T-helper 17 cell (primary cell): ENCODE measurements at regions not wholly inside any gene's neighbourhood (a gene's known extent, or its start where the extent isn't known, plus 50 kb on each side); places are given as distances from the start of the nearest gene placed in this dataset.

Experiments used
- ATAC-seq: fragments of 150-1000 bp; cut with Tn5 transposase; 2 replicates; pipeline ENCODE4 v1.10.0; 2021; ENCODE audit warnings: mild to moderate bottlenecking, moderate library complexity
- DNase-seq, 3 donors: peaks; one replicate each; pipeline versions ENCODE4 v3.0.0 to v3.0.0-alpha.2; 2020 to 2021
- H3K9me3 ChIP-seq: one replicate; pipeline ENCODE4 v1.7.0; 2013; ENCODE audit warnings: low read length, mild to moderate bottlenecking; ENCODE audit not compliant: control insufficient read depth, poor library complexity, severe bottlenecking
- H3K27ac Mint-ChIP-seq: one replicate; pipeline ENCODE4 v1.8.0; 2022; ENCODE audit warnings: mild to moderate bottlenecking, moderate library complexity, mixed read lengths
- H3K27me3 Mint-ChIP-seq: one replicate; pipeline ENCODE4 v1.8.0; 2022; ENCODE audit warnings: mixed read lengths
- H3K36me3 Mint-ChIP-seq: one replicate; pipeline ENCODE4 v1.8.0; 2022; ENCODE audit warnings: low read depth, mixed read lengths
- H3K4me1 Mint-ChIP-seq: one replicate; pipeline ENCODE4 v1.8.0; 2022; ENCODE audit warnings: mild to moderate bottlenecking, mixed read lengths
- H3K4me3 Mint-ChIP-seq: one replicate; pipeline ENCODE4 v1.8.0; 2022; ENCODE audit warnings: mild to moderate bottlenecking, moderate library complexity, mixed read lengths

DNA sequence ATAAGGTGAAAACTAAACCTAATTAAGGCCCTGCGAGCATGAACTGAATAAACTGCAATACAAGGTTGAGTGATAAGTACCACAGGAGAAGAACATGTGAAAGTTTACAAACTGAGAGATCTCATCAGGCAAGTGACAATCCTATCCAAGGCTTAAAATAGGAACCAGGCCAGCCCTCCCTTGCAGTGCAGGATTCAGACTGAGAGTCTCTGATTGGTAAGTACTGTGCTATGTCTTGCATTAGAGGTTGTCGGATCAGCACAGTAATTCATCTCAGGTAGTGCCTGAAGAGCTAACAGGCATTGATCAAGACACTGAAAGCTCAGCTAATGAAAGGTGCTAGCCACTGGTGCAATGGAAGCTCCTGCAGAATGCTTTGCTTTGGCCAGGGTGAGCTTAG is 801.7 kb upstream of the ID2 start:
- Mint-ChIP-seq H3K27ac (no peak overlapping the region), H3K27me3 (peaks cover 29% of the 10 kb centered on the region), H3K4me3 (no peak overlapping the region), H3K4me1 (peaks cover 4% of the 10 kb centered on the region), H3K36me3 (peaks cover 2% of the 10 kb centered on the region)
- ATAC-seq (no peak), DNase-seq (no peak)
- H3K9me3 ChIP-seq: no peaks in the 10 kb centered on the region

DNA sequence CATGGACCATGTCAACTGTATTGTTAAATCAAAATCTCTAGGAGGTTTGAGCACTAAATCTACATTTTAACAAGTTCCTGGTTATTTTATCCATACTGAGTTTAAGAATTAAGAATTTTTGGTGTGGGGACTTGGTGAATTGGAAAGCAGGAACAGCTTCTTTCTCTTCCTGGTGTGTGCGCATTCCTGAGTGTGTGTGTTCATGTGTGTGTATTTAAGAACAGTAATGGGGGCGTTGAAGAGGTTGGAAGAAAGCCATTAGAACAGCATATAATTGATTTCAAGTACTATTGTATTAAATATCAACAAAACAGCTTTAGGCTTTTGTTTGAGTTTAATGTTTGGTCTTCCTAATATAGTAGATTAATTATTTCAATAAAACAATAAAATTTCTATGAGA is 801.3 kb upstream of the ID2 start:
- Mint-ChIP-seq H3K4me3 (no peak overlapping the region), H3K4me1 (peaks cover 4% of the 10 kb centered on the region), H3K36me3 (peaks cover 2% of the 10 kb centered on the region), H3K27me3 (peaks cover 30% of the 10 kb centered on the region), H3K27ac (no peak overlapping the region)
- H3K9me3 ChIP-seq: no peaks in the 10 kb centered on the region
- DNase-seq (no peak), ATAC-seq (no peak)

DNA sequence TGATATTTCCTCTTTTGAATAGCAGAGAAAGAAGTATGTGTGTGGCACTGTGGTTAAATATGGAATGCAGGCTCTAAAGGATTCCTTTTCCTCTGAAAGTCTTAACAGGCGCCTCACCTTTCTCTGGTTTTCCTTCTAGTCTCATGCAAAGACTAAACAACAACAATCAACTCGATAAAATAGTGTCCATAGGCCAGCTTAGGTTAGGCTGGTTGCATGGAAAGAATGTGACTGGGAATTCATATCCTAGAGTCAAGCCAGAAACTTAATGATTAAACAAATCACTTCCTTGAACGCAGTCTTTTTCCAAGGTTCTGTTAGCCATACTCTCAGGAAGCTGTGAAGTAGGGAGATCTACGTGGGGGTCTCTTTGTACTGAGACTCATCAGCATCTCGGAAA is 800.8 kb upstream of the ID2 start:
- peaks cover 2% of the 10 kb centered on the region for H3K36me3 Mint-ChIP-seq
- no peaks in the 10 kb centered on the region for H3K9me3 ChIP-seq
- peaks cover 26% of the 10 kb centered on the region for H3K27me3 Mint-ChIP-seq
- no peak for DNase-seq
- H3K27ac Mint-ChIP-seq: no peak overlapping the region
- no peak overlapping the region for H3K4me3 Mint-ChIP-seq
- ATAC-seq: no peak
- peaks cover 4% of the 10 kb centered on the region for H3K4me1 Mint-ChIP-seq

DNA sequence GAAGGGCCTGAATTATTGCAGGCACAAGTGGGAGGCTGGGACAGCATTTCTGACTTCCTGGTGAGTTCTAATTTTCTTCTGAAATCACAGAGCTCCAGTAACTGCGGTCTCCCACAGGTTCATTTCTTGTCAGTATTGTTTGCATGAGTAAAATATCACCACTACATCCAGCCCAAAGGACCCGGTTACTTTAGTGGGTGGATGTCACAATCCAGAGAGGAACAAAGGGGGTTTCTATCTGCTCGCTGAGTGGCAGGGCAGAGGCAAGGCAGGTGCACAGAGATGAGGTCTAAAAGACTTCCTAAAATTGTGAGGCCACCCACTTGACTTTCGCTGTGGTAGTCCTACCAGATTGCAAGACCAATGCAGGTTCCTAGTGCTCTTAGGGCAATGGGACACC is 800.4 kb upstream of the ID2 start:
- H3K9me3 ChIP-seq: no peaks in the 10 kb centered on the region
- no peak for ATAC-seq
- no peak overlapping the region for H3K4me3 Mint-ChIP-seq
- no peak for DNase-seq
- no peak overlapping the region for H3K27ac Mint-ChIP-seq
- peaks cover 22% of the 10 kb centered on the region for H3K27me3 Mint-ChIP-seq
- H3K4me1 Mint-ChIP-seq: peaks cover 4% of the 10 kb centered on the region
- H3K36me3 Mint-ChIP-seq: peaks cover 2% of the 10 kb centered on the region

DNA sequence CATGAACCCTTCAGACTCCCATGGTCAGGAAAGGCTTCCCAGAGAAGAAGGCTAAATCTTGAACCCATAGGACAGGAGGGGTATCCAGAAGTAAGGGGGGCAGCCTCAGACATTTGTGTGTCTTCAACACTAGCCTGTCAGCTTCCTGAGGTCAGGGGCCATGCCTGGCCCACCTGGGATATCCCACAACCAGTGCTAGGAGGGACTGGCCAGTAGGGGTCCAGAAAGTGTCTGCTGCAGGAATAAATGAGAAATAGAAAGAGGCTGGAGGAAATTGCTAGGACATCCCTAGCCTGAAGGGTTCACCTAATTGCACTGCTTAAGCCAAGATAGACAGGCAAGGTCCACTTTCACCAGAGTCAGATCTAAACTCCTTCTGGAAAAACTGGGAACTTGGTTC is 799.6 kb upstream of the ID2 start:
- ATAC-seq: no peak
- no peaks in the 10 kb centered on the region for H3K36me3 Mint-ChIP-seq

DNA sequence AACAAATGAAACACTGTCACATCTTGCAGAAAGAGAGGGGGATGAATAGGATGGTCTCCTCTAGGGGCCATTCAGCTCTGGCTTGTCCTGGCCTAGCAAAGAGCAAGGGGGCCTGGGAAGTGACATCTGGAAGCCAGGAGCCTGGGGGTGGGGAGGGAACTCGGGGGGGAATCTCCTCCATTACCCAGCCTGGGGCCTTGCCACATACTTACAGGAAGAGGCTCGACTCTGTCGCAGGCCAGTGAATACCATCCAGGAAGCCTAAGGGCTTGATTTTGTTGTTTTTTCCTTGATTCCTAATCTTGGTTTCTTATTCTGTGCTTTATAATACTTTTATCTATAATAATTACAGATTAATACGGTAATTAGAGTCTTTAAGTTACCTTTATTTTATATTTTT is 797.5 kb upstream of the ID2 start:
- Mint-ChIP-seq H3K4me3 (no peak overlapping the region), H3K4me1 (no peaks in the 10 kb centered on the region), H3K27ac (no peak overlapping the region), H3K27me3 (peaks cover 10% of the 10 kb centered on the region), H3K36me3 (no peaks in the 10 kb centered on the region)
- ATAC-seq (no peak), DNase-seq (no peak)
- H3K9me3 ChIP-seq: no peaks in the 10 kb centered on the region

More for the DNA sequence above, 799.6 kb upstream of the ID2 start:
- Mint-ChIP-seq H3K4me1 (no peaks in the 10 kb centered on the region), H3K4me3 (no peak overlapping the region), H3K27ac (no peak overlapping the region), H3K27me3 (peaks cover 17% of the 10 kb centered on the region)
- no peaks in the 10 kb centered on the region for H3K9me3 ChIP-seq
- no peak for DNase-seq

DNA sequence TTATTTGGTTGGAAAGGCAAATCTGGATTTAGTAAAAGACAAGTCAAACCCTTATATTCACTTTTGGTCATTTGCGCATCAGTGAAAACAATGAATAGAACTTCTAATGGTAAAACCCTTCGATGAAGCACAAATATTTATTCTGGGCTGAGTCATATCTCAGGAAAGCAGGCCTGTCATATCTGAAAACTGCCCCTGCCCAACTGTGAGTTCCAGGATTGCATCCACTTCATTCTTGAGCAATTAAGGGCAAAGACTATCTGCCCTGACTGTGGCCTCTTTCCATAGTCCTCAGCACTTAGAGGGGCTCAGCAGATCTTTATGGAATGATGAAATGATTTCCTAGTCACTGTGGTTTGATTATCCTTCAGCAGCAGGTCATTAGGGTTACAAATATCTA is 795.2 kb upstream of the ID2 start:
- no peak for DNase-seq
- no peak overlapping the region for H3K27ac Mint-ChIP-seq

DNA sequence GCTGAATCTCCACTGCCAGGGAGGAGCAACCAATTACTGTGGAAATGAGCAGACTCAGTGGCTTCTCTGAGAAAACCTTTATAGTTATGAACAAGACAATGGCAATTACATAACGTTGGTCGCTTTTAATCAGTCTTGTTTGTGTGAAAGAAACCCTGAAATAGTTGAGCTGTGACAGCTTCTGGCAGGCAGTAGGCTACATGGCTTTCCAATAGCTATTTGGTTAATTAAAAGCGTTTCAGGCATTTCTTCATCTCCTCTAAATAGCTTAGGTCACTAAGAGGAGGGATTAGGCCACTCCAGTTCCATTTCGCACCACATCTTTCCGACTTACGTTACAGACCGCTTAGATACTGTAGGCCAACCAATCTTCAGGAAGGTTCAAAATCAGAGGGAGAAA is 794.4 kb upstream of the ID2 start:
- ATAC-seq: no peak
- H3K4me1 Mint-ChIP-seq: no peaks in the 10 kb centered on the region
- H3K4me3 Mint-ChIP-seq: no peak overlapping the region
- no peaks in the 10 kb centered on the region for H3K36me3 Mint-ChIP-seq
- no peak for DNase-seq
- H3K9me3 ChIP-seq: no peaks in the 10 kb centered on the region
- H3K27ac Mint-ChIP-seq: no peak overlapping the region
- H3K27me3 Mint-ChIP-seq: peaks cover 6% of the 10 kb centered on the region

More for the DNA sequence above, 795.2 kb upstream of the ID2 start:
- H3K4me1 Mint-ChIP-seq: no peaks in the 10 kb centered on the region
- no peak overlapping the region for H3K4me3 Mint-ChIP-seq
- H3K27me3 Mint-ChIP-seq: peaks cover 9% of the 10 kb centered on the region
- no peaks in the 10 kb centered on the region for H3K36me3 Mint-ChIP-seq
- no peaks in the 10 kb centered on the region for H3K9me3 ChIP-seq
- ATAC-seq: no peak

DNA sequence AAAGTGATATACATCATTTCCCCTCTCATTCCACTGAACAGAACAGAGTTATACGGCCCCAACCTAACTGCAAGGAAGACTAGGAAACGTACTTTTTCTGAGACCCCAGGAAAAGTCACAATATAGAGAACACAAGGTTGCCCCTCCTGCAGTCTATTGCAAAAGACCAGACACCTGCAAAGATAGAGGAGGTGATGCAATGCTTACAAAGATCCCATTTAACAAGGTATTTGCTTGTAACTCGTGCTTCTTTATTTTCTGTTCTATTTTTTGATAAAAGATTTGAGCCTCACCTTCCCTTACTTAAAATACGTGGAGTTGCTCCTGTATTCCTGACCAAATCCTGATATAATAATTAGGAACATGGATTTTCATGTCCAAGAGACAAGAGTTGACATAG is 793.0 kb upstream of the ID2 start:
- H3K27ac Mint-ChIP-seq: no peak overlapping the region
- DNase-seq (no peak), ATAC-seq (no peak)
- no peak overlapping the region for H3K4me3 Mint-ChIP-seq
- H3K36me3 Mint-ChIP-seq: no peaks in the 10 kb centered on the region
- H3K9me3 ChIP-seq: no peaks in the 10 kb centered on the region
- peaks cover 6% of the 10 kb centered on the region for H3K27me3 Mint-ChIP-seq
- no peaks in the 10 kb centered on the region for H3K4me1 Mint-ChIP-seq

DNA sequence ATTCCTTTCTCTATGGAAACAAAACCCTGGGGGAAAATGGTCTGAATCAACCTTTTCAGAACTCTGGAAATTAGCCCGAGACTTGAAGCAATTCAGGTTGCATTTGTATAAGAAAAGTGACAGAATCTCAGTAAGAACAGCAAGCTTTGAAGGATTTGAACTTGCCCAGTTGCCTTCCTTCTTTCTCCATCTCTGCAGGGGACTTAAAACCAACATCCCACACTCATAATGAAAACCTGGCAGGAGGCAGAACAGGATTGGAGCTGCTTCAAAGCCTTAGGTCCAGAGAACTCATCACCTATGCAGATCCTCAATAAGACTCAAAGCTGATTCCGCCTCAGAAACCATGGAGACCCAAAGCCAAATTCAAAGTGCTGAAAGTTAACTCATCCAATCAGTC is 790.5 kb upstream of the ID2 start:
- H3K9me3 ChIP-seq: no peaks in the 10 kb centered on the region
- Mint-ChIP-seq H3K27me3 (peaks cover 10% of the 10 kb centered on the region), H3K4me3 (no peak overlapping the region), H3K27ac (no peak overlapping the region), H3K36me3 (no peaks in the 10 kb centered on the region), H3K4me1 (peaks cover 2% of the 10 kb centered on the region)
- DNase-seq (no peak), ATAC-seq (no peak)

DNA sequence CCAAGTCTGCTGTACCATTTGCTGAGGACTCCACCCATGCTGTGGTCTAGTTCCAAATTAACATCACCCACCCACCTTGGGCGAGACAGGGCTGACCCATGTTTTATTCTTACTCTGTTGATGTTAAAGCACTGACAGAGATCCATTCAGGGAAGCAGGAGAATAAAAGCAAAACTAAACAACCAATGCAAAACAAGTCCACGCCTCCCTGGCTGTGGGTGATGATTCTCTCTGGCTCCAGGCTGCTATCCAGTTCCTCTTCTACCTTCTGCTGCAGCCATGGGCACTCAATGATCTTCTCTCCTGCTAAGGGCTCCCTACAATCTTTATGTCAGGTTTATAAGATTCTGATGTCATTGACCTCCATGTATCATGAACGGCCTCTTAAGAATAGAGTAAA is 786.6 kb upstream of the ID2 start:
- Mint-ChIP-seq H3K4me3 (no peak overlapping the region), H3K27me3 (peaks cover 17% of the 10 kb centered on the region), H3K36me3 (peaks cover 3% of the 10 kb centered on the region), H3K27ac (no peak overlapping the region), H3K4me1 (peaks cover 13% of the 10 kb centered on the region)
- DNase-seq (no peak), ATAC-seq (no peak)
- no peaks in the 10 kb centered on the region for H3K9me3 ChIP-seq

DNA sequence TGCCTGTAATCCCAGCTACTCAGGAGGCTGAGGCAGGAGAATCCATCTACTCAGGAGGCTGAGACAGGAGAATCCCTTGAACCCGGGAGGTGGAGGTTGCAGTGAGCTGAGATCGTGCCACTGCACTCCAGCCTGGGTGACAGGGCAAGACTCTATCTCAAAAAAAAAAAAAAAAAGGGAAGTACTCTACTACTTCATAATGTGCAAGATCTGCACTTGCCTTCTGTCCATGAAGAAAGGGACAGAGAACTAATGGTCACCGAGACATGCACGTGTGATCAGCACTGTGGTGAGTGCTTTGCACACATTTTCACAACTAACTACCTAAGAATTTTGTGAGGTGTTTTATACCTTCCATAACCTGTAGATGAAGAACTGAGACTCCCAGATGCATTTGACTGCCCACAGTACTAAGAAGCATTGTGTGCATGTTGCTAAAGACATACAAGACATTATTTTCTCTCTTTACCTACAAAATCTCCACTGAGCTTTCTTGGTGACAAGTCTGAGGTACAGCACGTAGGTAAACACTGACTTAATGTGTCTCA is 784.8 kb upstream of the ID2 start:
- no peak for DNase-seq
- H3K4me1 Mint-ChIP-seq: peaks cover 13% of the 10 kb centered on the region
- H3K4me3 Mint-ChIP-seq: no peak overlapping the region
- peaks cover 3% of the 10 kb centered on the region for H3K36me3 Mint-ChIP-seq
- H3K9me3 ChIP-seq: no peaks in the 10 kb centered on the region
- no peak overlapping the region for H3K27ac Mint-ChIP-seq
- ATAC-seq: no peak
- peaks cover 17% of the 10 kb centered on the region for H3K27me3 Mint-ChIP-seq

DNA sequence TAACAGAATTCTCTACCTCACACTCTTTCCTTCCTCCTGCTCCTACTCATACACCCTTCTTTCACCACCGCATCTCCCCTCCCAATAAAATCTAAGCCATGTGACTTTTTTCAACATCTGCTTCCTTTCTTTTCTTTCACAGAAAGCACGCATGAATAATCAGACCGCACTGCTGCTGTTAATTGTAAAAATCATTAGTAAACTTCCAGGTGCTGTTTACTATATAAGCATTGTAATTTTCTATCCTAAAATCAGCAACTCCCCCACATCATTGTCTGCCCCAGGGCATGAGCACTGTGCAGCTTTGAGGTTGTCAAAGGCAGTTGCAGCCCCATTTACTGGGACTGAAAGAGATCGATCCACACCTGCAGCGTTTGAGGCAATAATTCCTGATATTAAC is 782.6 kb upstream of the ID2 start:
- ATAC-seq: no peak
- H3K9me3 ChIP-seq: no peaks in the 10 kb centered on the region
- Mint-ChIP-seq H3K36me3 (peaks cover 7% of the 10 kb centered on the region), H3K27me3 (peaks cover 26% of the 10 kb centered on the region), H3K27ac (no peak overlapping the region), H3K4me3 (no peak overlapping the region), H3K4me1 (peaks cover 13% of the 10 kb centered on the region)
- DNase-seq: no peak

DNA sequence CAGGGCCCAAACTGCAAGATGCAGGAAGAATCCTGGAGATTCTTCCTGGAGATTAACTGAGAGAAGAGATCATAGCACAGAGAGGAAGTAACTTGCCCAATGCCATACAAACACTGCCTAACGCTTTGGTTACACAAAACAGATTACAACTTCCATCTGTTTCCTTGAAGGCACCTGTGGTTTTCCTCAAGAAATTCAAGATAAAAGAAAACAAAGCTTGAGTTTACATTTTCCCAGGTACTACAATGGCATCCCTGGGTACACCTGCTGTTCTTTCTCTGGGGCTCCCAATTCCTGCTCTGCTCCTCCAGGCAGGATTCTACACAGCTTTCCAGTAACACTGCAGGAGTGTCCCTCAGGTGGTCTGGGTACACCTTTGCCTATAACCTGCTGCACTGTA is 781.9 kb upstream of the ID2 start:
- ATAC-seq (no peak), DNase-seq (no peak)
- peaks cover 7% of the 10 kb centered on the region for H3K36me3 Mint-ChIP-seq
- H3K9me3 ChIP-seq: no peaks in the 10 kb centered on the region
- no peak overlapping the region for H3K4me3 Mint-ChIP-seq
- H3K27me3 Mint-ChIP-seq: peaks cover 30% of the 10 kb centered on the region
- no peak overlapping the region for H3K27ac Mint-ChIP-seq
- peaks cover 13% of the 10 kb centered on the region for H3K4me1 Mint-ChIP-seq
